ENCODE measurements at regions not wholly inside any gene's neighbourhood (a gene's known extent, or its start where the extent isn't known, plus 50 kb on each side); places are given as distances from the start of the nearest gene placed in this dataset.

- Histone ChIP-seq H3K4me1 (no peaks in the 10 kb centered on the region), H3K27ac (no peak overlapping the region), H3K36me3 (no peaks in the 10 kb centered on the region), H3K4me3 (no peak overlapping the region), H3K27me3 (no peaks in the 10 kb centered on the region), H3K9me3 (no peaks in the 10 kb centered on the region)
- intact Hi-C loops (cut with DNase I), result no loop called here
- DNase-seq, result no peak
- 21 to 75% methylated on average over 3 of the region's 3 CpGs for WGBS, 2 donors
- TF ChIP-seq CTCF (IDR thresholded peaks at IDR 0.05), result no peak
- TF ChIP-seq POLR2A (IDR thresholded peaks at IDR 0.05), result no peak
- no peak for TF ChIP-seq EP300 (IDR thresholded peaks at IDR 0.05)
- TF ChIP-seq POLR2AphosphoS5 (IDR thresholded peaks at IDR 0.05), result no peak
Measured at GRCh38 chr3:152960684-152961083, 125.8 kb downstream of the P2RY1 start.

GRCh38 chr3:152961323-152961722 is 126.4 kb downstream of the P2RY1 start:
- intact Hi-C loops (cut with DNase I), result no loop called here
- Histone ChIP-seq H3K27ac (no peak overlapping the region), H3K27me3 (no peaks in the 10 kb centered on the region), H3K36me3 (no peaks in the 10 kb centered on the region), H3K9me3 (no peaks in the 10 kb centered on the region), H3K4me3 (no peak overlapping the region), H3K4me1 (no peaks in the 10 kb centered on the region)
- 4 to 24% methylated on average over 2 of the region's 2 CpGs for WGBS, 2 donors
- TF ChIP-seq POLR2A (IDR thresholded peaks at IDR 0.05), result no peak
- no peak for TF ChIP-seq EP300 (IDR thresholded peaks at IDR 0.05)
- no peak for TF ChIP-seq POLR2AphosphoS5 (IDR thresholded peaks at IDR 0.05)
- TF ChIP-seq CTCF (IDR thresholded peaks at IDR 0.05), result peak in 1 of 4 experiments; percentile 25
- no peak for DNase-seq

GRCh38 chr3:152964911-152965609 is 130.1 kb downstream of the P2RY1 start:
- Histone ChIP-seq H3K27me3 (no peaks in the 10 kb centered on the region), H3K9me3 (no peaks in the 10 kb centered on the region), H3K4me3 (no peak overlapping the region), H3K36me3 (no peaks in the 10 kb centered on the region), H3K27ac (no peak overlapping the region), H3K4me1 (no peaks in the 10 kb centered on the region)
- WGBS, 2 donors, result 44 to 65% methylated on average over 1 of the region's 1 CpG
- TF ChIP-seq EP300 (IDR thresholded peaks at IDR 0.05) (no peak), CTCF (IDR thresholded peaks at IDR 0.05) (no peak), POLR2AphosphoS5 (IDR thresholded peaks at IDR 0.05) (no peak), POLR2A (IDR thresholded peaks at IDR 0.05) (no peak)
- intact Hi-C loops (cut with DNase I), result no loop called here
- DNase-seq, result no peak

- H3K4me1 ChIP-seq, result no peaks in the 10 kb centered on the region
- H3K36me3 ChIP-seq, result no peaks in the 10 kb centered on the region
- TF ChIP-seq POLR2AphosphoS5 (IDR thresholded peaks at IDR 0.05) (no peak), CTCF (IDR thresholded peaks at IDR 0.05) (no peak), EP300 (IDR thresholded peaks at IDR 0.05) (no peak), POLR2A (IDR thresholded peaks at IDR 0.05) (no peak)
- 58 to 84% methylated on average over 3 of the region's 3 CpGs for WGBS, 2 donors
- H3K27ac ChIP-seq, result no peak overlapping the region
- H3K27me3 ChIP-seq, result no peaks in the 10 kb centered on the region
- H3K9me3 ChIP-seq, result no peaks in the 10 kb centered on the region
- intact Hi-C loops (cut with DNase I), result no loop called here
- H3K4me3 ChIP-seq, result no peak overlapping the region
- no peak for DNase-seq
Measured at GRCh38 chr3:152968388-152969024, 133.6 kb downstream of the P2RY1 start.
